ENCODE measurements at regions not wholly inside any gene's neighbourhood (a gene's known extent, or its start where the extent isn't known, plus 50 kb on each side); places are given as distances from the start of the nearest gene placed in this dataset.
"Not testable (repeated sequence)": the region's sequence is repeated elsewhere in the genome, so short reads cannot be mapped to it uniquely, and the experiment has no call there.

DNA sequence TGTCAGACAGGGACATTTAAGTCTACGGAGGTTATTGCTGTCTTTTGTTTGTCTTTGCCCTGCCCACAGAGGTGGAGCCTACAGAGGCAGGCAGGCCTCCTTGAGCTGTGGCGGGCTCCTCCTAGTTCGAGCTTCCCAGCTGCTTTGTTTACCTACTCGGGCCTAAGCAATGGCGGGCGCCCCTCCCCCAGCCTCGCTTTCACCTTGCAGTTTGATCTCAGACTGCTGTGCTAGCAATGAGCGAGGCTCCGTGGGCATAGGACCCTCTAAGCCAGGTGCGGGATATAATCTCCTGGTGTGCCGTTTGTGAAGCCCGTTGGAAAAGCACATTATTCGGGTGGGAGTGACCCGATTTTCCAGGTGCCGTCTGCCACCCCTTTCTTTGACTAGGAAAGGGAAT lies 125.0 kb downstream of the PRL start:
- DNase-seq, result not testable (repeated sequence)

DNA sequence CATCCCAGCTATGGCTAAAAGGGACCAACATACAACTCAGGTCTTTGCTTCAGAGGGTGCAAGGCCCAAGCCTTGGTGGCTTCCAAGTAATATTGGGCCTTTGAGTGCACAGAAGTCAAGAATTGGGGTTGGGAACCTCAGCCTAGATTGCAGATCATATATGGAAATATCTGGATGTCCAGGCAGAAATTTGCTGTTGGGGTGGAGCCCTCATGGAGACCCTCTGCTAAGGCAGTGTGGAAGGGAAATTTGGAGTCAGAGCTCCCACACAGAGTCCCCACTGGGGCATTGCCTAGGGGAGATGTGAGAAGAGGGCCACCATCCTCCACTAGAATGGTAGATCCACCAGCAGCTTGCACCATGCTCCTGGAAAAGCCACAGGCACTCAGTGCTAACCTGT lies 123.5 kb downstream of the PRL start:
- DNase-seq, result no peak

GRCh38 chr6:22180250-22180649 lies 116.6 kb downstream of the PRL start:
- DNase-seq, result not testable (repeated sequence)

DNA sequence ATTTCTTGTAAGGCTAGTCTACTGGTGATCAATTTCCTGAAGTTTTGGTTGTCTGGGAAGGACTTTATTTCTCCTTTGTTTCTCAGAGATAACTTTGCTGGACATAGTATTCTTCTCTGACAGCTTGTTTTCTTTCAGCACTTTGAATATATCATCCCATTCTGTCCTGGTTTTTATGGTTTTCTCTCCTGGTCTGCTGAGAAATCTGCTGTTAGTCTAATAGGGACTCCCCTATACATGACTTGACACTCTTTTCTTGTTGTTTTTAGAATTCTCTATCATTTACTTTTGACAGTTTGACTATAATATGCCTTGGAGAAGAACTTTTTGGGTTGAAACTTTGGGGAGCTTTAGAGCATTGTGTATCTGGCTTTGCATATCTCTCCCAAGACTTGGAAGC lies 112.5 kb downstream of the PRL start:
- DNase-seq, result no peak

DNA sequence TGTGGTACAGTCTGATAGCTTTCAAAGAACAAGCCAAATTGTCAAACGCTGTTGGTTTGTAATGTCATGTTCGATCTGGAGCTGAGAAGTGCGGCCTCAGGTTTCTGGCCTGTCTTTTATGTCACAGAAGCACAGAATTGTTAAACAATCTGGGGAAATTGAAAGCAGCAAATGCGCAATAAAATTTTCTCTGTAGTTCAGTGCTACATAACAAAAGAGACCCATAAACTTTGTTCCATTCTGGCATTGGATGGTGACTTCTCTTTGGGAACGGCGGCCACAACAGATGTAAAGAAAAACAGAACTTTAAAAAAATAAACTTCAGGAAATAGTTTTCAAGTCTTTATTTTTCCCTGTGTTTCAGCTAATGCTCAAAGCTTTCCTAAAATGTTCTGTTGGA lies 106.9 kb downstream of the PRL start:
- DNase-seq, result no peak

GRCh38 chr6:22194188-22194921 lies 102.5 kb downstream of the PRL start:
- DNase-seq, result no peak

DNA sequence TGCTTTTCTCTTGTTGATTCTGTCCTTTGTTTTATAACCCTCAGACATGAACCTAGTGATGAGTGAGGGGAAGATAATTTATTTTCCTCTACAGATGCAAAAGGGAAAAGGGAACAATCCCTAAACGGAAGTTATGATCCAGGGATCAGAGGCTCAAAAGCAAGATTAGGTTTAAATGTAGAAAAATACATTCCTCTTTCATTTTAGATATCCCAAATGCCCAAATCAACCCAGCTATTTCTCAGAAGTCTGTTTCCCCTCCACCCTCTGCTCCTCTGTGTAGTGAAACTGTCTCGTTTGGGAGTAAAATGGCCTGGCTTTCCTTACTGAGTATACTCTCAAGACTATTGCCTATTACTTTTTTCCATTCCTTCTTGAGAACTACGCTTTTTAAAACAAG lies 97.1 kb downstream of the PRL start:
- DNase-seq, result no peak

- DNase-seq, result no peak
Measured at GRCh38 chr6:22204153-22204552, 92.7 kb downstream of the PRL start.

DNA sequence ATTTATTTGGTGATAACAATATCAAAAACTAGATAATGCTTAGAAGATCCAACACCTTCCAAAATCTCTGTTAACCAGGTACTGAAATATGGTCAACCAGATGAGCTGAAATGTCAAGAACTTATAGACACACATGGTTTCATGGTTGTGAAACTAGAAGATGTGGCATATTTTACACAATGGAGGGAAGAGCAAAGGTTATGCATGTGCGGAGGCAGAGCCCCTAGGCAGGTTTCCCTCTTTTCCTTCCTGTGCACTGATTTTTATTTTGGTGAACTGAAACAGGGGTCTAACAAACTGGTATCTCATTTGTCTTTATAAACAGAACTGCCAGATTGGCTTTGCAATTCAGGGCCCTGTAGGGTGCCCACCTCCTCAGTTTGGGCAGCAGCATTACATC lies 91.6 kb downstream of the PRL start:
- DNase-seq, result no peak

DNA sequence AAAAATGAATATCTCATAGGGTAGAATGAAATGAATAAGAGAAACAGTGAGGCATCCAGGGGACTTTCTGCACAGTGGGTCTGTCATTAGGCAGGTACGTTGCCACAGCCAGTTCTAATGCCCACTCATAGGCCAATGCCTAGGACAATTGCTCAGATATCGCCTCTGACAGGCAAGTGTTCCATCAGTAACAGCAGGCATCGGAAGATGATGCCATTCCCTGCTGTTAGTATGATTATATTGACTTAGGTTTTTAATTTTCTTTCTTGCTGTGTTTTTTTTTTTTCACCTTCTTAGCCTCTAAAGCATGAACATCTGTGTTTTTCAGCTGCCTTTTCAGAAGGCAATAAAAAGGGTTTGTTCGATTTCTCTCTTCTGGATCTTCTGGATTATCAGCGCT lies 90.7 kb downstream of the PRL start:
- DNase-seq, result no peak

DNA sequence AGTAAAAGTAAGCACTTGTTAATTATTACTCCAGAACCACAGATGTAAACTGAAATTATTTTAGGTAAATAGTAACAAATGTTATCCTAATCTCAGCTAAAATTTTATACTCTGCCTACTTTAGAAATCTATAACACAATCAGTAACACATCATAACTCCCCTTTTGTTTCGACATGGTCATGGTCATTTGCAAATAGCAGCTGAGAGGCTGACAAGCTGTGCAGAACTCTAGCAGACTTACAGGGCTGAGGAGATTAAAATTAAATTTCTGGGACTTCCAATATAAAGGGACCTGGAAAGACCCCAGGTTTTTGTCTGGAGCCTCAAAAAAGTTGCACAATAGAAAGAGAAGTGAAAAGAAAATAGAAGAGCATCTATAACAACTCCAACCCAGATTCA lies 88.8 kb downstream of the PRL start:
- no peak for DNase-seq

DNA sequence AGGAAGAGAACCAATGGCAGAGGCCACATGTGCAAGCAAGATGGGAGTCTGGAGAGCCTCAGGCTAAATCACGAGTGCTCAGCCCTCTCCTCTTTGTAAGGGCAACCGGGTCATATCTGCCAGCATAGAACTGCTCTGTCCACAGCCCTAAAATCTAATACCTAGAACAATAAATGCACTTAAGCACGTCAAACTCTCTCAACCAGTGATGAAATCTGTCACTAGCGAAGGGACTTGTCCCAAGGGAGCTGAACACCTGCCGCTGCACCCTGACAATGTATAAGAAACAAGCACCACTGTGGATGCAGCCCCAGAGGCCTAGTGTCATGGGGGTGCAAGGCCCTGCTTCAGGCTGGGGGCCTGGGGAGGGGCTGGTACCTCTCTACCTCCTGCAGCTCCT lies 82.5 kb downstream of the PRL start:
- DNase-seq, result no peak

- DNase-seq, result not testable (repeated sequence)
Measured at GRCh38 chr6:22215474-22215873, 81.4 kb downstream of the PRL start.

- DNase-seq, result no peak
Measured at GRCh38 chr6:22218410-22218809, 78.4 kb downstream of the PRL start.

DNA sequence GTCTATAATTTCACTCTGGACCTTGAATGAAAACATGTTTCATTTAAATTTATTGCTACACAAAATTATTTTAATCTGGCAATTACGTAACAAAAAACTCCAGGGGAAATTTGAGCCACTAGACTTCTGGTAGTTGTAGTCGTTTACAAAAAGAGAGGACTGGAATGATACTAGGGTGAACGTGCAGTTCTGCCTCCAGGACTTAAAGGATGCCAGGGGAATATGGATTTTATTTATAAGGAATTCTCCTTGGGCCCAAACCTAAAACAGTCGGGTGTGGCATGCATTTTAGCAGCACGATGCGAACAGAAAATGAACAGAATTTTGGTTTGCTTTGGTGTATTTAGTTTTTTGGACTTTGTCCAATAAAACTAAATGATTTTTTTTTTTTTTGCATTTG lies 76.9 kb downstream of the PRL start:
- no peak for DNase-seq

GRCh38 chr6:22221211-22221610 lies 75.6 kb downstream of the PRL start:
- no peak for DNase-seq

DNA sequence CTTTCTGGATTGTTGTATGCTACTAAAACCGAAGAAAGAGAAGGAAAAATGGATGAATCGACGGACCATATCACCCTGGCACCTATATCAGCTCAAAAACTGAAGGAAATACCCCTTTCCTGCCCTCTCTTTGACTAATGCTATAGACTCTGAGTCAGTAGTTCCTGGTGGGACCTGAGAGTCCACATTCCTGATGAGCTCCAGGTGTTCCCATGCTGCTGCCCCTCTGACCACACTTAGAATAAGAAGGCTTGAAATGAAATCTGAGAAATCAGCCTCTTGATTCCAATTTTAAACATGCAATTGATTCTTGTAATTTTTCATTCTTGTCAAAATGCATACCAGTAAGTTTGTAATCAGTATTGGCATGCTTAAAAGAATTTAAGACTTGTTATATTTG lies 75.2 kb downstream of the PRL start:
- no peak for DNase-seq

GRCh38 chr6:22222469-22222868 lies 74.4 kb downstream of the PRL start:
- no peak for DNase-seq

DNA sequence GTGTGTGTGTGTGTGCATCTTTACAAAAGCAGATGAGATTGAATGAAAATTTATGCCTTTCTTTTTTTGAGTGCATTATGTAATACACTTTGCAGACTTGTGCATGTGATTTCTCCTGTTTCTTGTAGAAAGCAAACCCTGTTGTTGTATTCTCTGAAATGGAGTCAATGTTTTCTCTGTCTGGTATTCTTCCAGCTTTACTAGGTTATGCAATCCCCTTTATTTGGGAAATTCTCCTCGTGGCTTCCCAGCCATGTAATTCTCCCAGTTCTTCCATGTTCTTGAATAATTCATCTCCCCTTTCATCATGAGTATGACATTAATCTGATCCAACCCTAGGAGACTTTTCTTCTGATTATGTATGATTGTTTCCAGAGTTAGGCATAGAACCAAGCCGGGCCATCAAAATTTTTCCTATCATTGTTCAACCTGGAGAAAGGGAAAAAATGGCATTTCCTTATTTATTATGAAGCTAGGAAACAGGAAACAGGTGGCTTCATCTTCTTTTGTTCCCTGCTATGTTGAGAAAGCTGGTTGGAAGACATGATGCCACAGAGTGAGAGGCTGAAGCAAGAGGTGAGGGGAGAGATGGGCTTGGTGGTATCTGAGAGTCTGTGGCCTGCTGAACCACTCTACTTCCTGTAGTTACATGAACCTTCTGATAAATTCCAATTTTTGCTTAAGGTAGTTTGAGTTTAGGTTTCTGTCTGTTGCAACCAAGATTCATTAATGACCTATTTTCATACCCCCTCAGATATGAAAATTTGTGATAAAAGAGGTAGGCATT lies 68.8 kb downstream of the PRL start:
- DNase-seq, result no peak

DNA sequence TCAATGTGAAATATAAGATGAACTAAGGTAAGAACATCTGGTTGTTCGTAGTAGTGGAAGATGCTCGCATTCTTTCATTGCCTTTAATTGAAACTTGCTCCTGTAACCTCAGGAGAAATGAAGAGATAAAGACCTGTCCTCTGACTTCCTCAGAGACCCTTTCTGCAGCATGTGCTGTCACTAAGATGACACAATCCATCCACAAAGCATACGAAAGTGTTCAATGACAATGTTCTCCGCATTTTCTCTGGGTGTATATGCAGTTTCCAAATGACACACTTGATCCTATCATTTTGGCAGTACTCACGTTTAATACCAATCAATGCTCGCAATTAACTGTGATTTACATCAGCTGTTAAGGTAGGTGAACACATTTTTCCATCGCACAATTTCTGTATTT lies 65.8 kb downstream of the PRL start:
- no peak for DNase-seq

DNA sequence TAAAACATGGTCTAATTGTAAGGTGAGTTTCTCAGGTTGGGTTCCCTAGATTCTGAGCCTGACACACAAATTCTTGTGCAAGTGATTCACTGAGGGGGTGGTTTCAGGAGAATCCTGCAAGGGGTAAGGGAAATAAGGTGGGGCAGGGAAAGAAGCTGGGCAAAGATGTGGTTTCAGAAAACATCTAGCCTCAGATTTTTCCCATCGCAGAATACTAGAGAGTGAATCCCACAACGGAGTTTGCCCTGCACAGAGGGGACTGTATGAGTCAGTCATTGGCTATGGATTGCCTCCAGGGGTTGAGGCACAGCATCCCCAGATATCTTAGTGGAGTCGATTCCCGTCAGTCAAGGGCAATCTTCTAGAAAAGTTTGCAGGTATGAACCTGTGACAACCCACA lies 65.2 kb downstream of the PRL start:
- no peak for DNase-seq

- DNase-seq, result no peak
Measured at GRCh38 chr6:22236626-22237414, 60.0 kb downstream of the PRL start.

Data from CD4-positive, alpha-beta T cell treated with Interleukin-10 for 1 hour (primary cell).